ENCODE measurements at regions not wholly inside any gene's neighbourhood (a gene's known extent, or its start where the extent isn't known, plus 50 kb on each side); places are given as distances from the start of the nearest gene placed in this dataset.

DNA sequence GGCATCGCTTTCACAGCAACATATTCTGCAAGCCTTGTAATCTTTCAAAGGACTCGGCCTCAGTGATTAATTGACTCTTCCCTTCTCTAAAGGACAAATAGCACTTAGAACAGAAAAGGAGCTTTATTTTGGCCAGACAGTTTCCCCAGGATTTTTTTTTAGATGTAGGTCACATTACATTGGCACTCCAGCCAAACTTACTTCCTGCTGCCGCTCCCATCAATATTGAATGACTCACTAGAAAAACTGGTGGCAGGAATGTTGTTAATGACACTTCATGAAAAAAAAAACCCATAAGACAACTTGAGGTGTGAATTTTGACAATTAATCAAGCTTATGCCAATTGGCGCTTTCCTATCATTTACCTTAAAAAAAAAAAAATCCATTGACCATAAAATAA lies 432.6 kb downstream of the TOX3 start:
- TF ChIP-seq GATA2 (IDR thresholded peaks at IDR 0.05; ENCODE audit: low read depth, low read length) (no peak), GATA3 (IDR thresholded peaks at IDR 0.05; ENCODE audit: low read depth, low read length) (no peak)

Measured in SH-SY5Y (cell line).